ENCODE measurements at regions not wholly inside any gene's neighbourhood (a gene's known extent, or its start where the extent isn't known, plus 50 kb on each side); places are given as distances from the start of the nearest gene placed in this dataset.

DNA sequence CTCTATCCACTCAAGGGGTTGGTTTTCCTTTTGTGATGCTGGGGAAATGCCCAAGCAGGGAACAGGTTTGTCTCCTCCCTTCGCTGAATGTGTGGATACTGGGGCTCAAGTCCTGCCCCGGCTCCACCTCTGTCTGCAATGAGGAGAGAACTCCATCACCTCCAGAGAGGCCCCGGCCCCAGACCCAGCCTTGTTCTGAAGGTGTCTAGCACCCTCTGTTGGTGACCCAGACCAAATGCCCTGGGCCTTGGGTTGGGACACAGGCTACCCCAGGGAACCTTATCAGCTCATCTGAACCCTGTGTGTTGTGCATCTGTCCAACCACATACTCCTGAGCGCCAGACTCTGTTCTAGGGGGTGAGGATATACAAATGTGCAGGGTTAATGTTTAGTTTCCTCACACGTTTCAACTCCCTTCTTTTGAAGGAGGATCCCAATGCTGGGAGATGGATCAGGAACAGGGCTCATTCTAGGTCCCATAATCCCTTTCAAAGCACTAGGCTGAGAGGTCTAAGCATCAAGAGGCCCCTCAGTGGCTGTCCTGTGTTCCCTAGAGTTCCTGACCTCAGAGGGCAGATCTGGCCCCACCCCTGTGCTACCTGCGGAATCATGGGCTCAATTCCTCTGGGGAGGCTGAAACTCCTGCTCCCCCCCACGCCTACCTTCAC, 112.5 kb upstream of the SLC7A1 start:
- Histone ChIP-seq H2AFZ (ENCODE audit: control insufficient read depth, low read depth, low read length) (no peak overlapping the region), H3K9me3 (replicated peaks; ENCODE audit: control insufficient read depth, insufficient read depth, low read length) (no peaks in the 10 kb centered on the region), H3K4me3 (no peak overlapping the region), H3K9ac (ENCODE audit: control insufficient read depth, insufficient read depth, low read length) (no peak overlapping the region), H3K36me3 (ENCODE audit: control insufficient read depth in 2 of 2, insufficient read depth in 2 of 2, low read length in 1 of 2) (no peaks in the 10 kb centered on the region), H3K27me3 (replicated peaks in 1 of 2; ENCODE audit: control insufficient read depth in 2 of 2, insufficient read depth in 2 of 2, low read length in 1 of 2) (peaks cover 2% of the 10 kb centered on the region in 2 experiments), H3K4me1 (ENCODE audit: control insufficient read depth, insufficient read depth, low read length) (no peaks in the 10 kb centered on the region), H3K27ac (ENCODE audit: control insufficient read depth, insufficient read depth) (no peak overlapping the region), H3K4me2 (ENCODE audit: control insufficient read depth, insufficient read depth) (no peak overlapping the region), H3K79me2 (ENCODE audit: control insufficient read depth, insufficient read depth, low read length) (no peaks in the 10 kb centered on the region), H4K20me1 (ENCODE audit: control insufficient read depth, insufficient read depth) (no peaks in the 10 kb centered on the region)
- DNase-seq (ENCODE audit: low read depth, low spot score) (no peak), ATAC-seq (peak; percentile 98), FAIRE-seq (no peak)
- ChIA-PET CTCF (interaction anchor here (0.6 to 7.9 kb wide), 12 partner anchors 8 to 423 kb away, joined by 3 to 80 read pairs (median 4); no protein-coding TSS in a partner anchor), SMC1A (ENCODE audit: uncharacterized antibody, unreplicated experiment) (interaction anchor here (1.2 to 3.7 kb wide), 5 partner anchors 10 to 236 kb away, joined by 3 to 14 read pairs (median 4); no protein-coding TSS in a partner anchor), POLR2A (no interaction called here), RAD21 (ENCODE audit: unreplicated experiment) (interaction anchor here (0.6 to 3.1 kb wide), 6 partner anchors 27 to 407 kb away, joined by 3 to 24 read pairs (median 4); no protein-coding TSS in a partner anchor)
- BruUV-seq (replicated peaks) = no TSS peak
- WGBS (ENCODE audit: insufficient coverage, insufficient replicate concordance, low lambda C conversion rate, missing lambda C conversion rate) = 18% methylated on average over 7 of the region's 7 CpGs
- in situ Hi-C loops (cut with MboI) (no loop called here), intact Hi-C loops (cut with micrococcal nuclease; ENCODE audit: unreplicated experiment) (loop anchor here (1.0 to 10.0 kb wide), 3 partner anchors 165 to 233 kb away; no protein-coding TSS in a partner anchor)
- TF ChIP-seq, protein P1, sequence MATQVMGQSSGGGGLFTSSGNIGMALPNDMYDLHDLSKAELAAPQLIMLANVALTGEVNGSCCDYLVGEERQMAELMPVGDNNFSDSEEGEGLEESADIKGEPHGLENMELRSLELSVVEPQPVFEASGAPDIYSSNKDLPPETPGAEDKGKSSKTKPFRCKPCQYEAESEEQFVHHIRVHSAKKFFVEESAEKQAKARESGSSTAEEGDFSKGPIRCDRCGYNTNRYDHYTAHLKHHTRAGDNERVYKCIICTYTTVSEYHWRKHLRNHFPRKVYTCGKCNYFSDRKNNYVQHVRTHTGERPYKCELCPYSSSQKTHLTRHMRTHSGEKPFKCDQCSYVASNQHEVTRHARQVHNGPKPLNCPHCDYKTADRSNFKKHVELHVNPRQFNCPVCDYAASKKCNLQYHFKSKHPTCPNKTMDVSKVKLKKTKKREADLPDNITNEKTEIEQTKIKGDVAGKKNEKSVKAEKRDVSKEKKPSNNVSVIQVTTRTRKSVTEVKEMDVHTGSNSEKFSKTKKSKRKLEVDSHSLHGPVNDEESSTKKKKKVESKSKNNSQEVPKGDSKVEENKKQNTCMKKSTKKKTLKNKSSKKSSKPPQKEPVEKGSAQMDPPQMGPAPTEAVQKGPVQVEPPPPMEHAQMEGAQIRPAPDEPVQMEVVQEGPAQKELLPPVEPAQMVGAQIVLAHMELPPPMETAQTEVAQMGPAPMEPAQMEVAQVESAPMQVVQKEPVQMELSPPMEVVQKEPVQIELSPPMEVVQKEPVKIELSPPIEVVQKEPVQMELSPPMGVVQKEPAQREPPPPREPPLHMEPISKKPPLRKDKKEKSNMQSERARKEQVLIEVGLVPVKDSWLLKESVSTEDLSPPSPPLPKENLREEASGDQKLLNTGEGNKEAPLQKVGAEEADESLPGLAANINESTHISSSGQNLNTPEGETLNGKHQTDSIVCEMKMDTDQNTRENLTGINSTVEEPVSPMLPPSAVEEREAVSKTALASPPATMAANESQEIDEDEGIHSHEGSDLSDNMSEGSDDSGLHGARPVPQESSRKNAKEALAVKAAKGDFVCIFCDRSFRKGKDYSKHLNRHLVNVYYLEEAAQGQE (IDR thresholded peaks at IDR 0.05; ENCODE audit: low read depth, low read length) = no peak
- TF ChIP-seq HSF1 (IDR thresholded peaks at IDR 0.05; ENCODE audit: low read depth, low read length) (no peak), RAD21 (IDR thresholded peaks at IDR 0.05; ENCODE audit: insufficient read depth, low read depth, low read length) (peak; percentile 87), CTCF (IDR thresholded peaks at IDR 0.05 in 2 of 3, conservative IDR thresholded peaks at IDR 0.05 in 1 of 3; ENCODE audit: control insufficient read depth in 2 of 3, extremely low read depth in 1 of 3, insufficient read depth in 1 of 3, low read depth in 3 of 3, low read length in 3 of 3) (peak; percentile 76 to 84 (median 78)), CHD4 (IDR thresholded peaks at IDR 0.05) (no peak), SUZ12 (IDR thresholded peaks at IDR 0.05; ENCODE audit: unreplicated experiment) (no peak), SMAD1 (IDR thresholded peaks at IDR 0.05; ENCODE audit: low read depth, partially characterized antibody) (no peak)
- TF ChIP-seq, protein P2, sequence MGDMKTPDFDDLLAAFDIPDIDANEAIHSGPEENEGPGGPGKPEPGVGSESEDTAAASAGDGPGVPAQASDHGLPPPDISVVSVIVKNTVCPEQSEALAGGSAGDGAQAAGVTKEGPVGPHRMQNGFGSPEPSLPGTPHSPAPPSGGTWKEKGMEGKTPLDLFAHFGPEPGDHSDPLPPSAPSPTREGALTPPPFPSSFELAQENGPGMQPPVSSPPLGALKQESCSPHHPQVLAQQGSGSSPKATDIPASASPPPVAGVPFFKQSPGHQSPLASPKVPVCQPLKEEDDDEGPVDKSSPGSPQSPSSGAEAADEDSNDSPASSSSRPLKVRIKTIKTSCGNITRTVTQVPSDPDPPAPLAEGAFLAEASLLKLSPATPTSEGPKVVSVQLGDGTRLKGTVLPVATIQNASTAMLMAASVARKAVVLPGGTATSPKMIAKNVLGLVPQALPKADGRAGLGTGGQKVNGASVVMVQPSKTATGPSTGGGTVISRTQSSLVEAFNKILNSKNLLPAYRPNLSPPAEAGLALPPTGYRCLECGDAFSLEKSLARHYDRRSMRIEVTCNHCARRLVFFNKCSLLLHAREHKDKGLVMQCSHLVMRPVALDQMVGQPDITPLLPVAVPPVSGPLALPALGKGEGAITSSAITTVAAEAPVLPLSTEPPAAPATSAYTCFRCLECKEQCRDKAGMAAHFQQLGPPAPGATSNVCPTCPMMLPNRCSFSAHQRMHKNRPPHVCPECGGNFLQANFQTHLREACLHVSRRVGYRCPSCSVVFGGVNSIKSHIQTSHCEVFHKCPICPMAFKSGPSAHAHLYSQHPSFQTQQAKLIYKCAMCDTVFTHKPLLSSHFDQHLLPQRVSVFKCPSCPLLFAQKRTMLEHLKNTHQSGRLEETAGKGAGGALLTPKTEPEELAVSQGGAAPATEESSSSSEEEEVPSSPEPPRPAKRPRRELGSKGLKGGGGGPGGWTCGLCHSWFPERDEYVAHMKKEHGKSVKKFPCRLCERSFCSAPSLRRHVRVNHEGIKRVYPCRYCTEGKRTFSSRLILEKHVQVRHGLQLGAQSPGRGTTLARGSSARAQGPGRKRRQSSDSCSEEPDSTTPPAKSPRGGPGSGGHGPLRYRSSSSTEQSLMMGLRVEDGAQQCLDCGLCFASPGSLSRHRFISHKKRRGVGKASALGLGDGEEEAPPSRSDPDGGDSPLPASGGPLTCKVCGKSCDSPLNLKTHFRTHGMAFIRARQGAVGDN (IDR thresholded peaks at IDR 0.05) = no peak
- TF ChIP-seq, protein P3, sequence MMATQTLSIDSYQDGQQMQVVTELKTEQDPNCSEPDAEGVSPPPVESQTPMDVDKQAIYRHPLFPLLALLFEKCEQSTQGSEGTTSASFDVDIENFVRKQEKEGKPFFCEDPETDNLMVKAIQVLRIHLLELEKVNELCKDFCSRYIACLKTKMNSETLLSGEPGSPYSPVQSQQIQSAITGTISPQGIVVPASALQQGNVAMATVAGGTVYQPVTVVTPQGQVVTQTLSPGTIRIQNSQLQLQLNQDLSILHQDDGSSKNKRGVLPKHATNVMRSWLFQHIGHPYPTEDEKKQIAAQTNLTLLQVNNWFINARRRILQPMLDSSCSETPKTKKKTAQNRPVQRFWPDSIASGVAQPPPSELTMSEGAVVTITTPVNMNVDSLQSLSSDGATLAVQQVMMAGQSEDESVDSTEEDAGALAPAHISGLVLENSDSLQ (IDR thresholded peaks at IDR 0.05) = no peak

Data from GM12878 (cell line).